GM18909 (cell line): ENCODE measurements at regions not wholly inside any gene's neighbourhood (a gene's known extent, or its start where the extent isn't known, plus 50 kb on each side); places are given as distances from the start of the nearest gene placed in this dataset.

ENCODE experiments used
- ATAC-seq: cut with Tn5 transposase; IDR thresholded peaks from one replicate; pipeline ENCODE4 v1.9.1; 2021; ENCODE audit warnings: mild to moderate bottlenecking; ENCODE audit not compliant: unreplicated experiment, poor library complexity

- ATAC-seq: no peak
Measured at GRCh38 chr18:75529394-75529793, 101.9 kb upstream of the SMIM21 start.

GRCh38 chr18:75527848-75528685 is 100.6 kb upstream of the SMIM21 start:
- ATAC-seq: no peak

GRCh38 chr18:75526038-75526437 is 98.5 kb upstream of the SMIM21 start:
- ATAC-seq: no peak

DNA sequence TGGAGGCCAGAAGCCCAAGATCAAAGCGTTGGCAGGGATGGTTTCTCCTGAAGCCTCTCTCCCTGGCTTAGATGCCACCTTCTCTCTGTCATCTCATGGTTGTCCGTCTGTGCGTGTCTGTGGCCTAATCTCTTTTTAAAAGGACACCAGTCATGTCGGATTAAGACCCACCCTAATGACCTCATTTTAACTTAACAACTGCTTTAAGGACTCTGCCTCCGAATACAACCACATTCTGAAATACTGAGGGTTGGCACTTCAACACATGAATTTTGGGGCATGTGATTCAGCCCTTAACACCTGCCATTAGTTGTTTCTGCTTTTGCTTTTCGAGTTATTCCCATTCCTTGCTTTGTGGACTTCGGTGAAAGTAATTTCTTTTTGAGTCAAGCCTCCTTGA is 97.8 kb upstream of the SMIM21 start:
- no peak for ATAC-seq

DNA sequence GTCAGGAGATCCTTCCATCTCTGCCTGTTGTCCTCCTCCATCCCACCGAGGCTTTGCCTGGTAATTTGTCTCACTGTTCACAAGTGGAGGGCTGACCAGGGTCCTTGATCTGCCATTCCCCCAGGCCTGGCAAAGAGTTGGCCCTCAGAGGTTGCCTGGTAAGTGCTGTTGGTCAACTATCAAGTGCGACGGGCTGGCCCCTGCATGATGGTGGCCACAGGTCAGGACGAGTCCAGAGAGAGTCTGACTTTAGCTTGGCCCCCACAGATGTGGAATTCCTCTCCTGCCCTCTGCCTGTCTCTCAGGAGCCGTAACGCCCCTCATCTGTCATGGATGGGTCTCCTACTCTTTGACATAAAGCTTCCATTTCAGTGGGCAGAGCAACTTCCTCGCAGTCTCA is 97.3 kb upstream of the SMIM21 start:
- ATAC-seq: no peak

DNA sequence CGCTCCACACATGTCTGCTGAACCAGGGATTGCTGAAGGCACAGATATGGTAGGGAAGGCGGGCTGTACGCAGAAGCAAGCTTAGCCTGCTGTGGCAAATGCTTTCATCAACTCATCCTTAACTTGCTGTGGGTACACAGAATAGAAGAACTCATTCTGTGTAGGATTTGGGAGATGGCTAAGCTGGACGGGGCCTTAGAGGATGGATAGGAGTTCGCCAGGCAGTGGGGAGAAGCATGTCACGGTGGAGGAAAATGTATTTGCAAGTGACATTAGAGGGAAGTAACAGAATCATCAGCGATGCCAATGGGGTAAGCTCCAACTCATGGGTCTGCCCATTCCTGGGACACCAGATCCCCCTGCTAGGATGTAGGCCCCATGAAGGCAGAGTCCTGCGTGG is 96.7 kb upstream of the SMIM21 start:
- ATAC-seq: no peak

- ATAC-seq: no peak
Measured at GRCh38 chr18:75521816-75522215, 94.3 kb upstream of the SMIM21 start.

DNA sequence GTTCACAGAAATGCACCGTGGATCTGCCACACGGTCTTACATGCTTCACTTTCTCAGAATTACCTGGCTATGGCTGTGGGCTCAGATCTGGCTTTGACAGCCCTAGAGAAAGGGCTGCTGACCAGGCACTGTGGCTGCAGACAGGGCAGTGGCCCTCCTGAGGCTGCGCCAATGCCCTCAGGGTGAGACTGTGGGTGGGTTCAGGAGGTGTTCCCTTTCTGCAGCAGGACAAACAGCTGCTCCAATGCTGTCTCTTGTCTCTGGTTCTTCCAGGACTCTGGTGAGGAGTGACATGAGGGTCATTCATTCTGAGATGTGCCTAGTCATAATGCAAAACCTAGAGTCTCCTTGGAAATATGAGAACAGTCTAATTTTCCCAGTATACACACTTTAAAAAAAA is 90.5 kb upstream of the SMIM21 start:
- ATAC-seq: no peak

DNA sequence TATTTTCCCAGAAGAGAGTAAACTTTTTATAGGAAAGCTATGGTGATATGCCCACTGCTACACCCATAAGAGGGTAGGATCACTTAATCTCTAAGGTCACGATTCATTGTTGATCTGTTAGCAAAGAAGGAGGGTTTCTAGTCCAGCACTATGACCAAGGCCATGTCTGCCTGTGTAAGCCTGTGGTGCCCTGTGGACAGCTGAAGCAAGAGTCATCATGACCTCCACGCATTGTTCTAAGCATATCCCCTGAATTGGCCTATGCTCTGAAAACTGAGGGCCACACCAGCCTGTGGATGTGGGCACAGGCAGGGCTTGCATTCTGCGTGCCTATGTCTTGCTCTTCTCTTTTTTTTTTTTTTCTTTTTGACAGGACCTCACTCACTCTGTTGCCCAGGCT is 89.8 kb upstream of the SMIM21 start:
- ATAC-seq: no peak

GRCh38 chr18:75507636-75508035 is 80.1 kb upstream of the SMIM21 start:
- no peak for ATAC-seq

- no peak for ATAC-seq
Measured at GRCh38 chr18:75506913-75507312, 79.4 kb upstream of the SMIM21 start.

DNA sequence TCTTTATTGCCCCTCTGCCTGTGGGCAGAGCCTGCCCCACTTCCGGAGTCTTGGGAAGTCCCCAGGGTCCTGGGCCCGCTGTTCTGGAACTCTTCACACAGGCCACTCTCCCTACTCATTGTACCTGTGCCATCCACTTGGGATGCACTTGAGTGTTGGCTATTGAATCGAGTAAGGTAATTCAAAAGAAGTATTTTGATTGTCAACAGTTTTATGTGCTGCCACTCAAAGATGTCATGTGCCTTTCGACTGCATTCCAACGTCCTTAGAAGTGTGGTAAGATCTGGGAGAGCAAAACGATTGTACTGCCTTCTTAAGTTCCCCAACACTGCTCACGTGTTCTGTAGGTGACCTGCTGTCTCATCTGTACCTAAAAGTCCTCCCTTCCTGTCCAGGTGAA is 77.0 kb upstream of the SMIM21 start:
- no peak for ATAC-seq

DNA sequence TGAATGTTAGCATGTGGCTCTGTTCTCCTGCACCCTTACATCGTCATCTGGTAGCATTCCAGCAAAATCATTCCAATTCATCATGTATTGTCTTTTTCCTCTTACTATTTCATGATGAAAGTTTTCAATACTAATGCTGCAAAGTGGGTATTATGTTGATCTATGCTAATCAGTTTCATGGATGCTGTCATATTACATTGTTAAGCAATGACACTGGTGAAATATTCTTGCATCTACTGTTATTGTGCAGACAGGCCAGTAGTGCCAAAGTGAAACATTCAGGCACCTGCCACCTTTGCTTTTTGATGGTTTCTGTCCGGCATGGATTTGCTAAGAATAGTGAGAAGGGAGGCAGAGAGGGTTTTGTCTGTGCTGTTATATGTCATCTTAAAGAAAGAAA is 76.1 kb upstream of the SMIM21 start:
- ATAC-seq: no peak

DNA sequence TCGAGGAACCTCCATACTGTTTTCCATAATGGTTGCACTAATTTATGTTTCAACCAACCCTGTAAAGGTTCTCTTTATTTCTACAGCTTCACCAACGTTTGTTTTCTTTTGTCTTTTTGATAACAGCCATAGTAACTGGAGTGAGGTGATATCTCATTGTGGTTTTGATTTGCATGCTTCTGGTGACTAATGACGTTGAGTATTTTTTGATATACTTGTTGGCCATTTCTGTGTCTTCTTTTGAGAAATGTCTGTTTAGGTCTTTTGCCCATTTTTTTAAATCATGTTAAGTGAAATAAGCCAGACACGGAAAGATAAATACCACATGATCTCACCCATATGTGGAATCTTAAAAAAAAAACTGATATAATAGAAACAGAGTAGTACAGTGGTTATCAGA is 74.8 kb upstream of the SMIM21 start:
- no peak for ATAC-seq

GRCh38 chr18:75500545-75500944 is 73.0 kb upstream of the SMIM21 start:
- ATAC-seq: no peak

DNA sequence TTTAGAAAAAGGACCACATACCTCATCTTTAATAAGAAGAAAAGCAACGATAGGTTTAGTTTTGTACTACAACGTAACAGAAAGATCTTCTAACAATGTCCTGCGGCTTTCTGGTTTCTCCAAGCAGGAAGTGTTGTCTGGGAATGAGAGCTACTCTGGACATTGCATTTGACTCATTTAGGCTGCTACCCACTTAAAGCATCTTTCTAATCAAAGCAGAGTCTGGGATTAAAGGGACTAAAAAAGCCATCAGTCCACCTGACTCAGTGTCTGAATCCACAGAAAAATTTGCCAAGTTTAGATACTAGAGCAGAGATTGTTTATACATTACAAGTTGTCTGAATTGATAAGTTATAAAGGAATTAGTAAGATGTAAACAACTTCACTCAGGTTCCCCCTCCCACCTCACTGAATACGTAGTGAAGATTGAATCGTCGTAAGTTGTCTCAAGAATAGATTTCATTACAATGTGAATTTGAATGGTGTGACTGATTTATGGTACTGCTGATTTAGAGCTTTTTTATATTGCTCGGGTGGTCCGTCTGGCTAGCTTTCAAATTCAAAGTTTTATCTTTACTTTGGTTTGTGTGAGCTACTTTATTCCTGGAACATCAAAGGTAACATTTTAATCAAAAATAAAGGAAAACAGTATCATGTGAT is 70.2 kb upstream of the SMIM21 start:
- ATAC-seq: no peak

GRCh38 chr18:75496151-75496550 is 68.6 kb upstream of the SMIM21 start:
- ATAC-seq: no peak

- no peak for ATAC-seq
Measured at GRCh38 chr18:75492852-75493251, 65.3 kb upstream of the SMIM21 start.

GRCh38 chr18:75491361-75491760 is 63.9 kb upstream of the SMIM21 start:
- no peak for ATAC-seq

DNA sequence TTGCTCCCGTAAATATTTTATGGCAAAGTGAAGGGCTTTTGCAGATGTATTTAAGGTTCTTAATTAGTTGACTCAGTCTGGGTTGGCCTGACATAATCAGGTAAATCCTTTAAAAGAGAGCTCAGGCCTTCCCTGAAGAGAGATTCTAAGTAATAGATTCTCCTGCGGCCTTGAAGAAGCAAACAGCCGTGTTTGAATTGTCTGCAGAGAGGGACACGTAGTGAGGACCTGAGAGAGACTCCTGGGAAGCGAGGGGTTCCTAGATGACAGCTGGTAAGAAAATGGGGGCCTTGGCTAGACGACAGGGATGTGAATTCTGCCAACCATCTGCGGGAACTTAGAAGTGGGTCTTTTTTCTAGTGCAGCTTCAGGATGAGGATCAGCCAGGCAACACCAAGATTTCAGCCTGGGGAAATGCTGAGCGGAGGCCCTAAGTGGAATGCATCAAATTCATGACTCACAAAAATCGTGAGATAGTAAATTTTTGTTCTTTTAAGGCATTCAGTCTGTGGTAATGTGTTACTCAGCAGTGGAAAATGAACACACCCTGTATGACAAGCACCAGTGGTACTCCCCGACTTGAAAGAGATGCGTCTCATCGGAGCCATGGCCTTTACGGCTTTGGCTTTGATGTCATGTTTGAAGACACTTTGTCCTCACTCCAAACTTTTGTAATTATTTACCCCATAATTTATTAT is 62.1 kb upstream of the SMIM21 start:
- no peak for ATAC-seq

GRCh38 chr18:75483662-75484061 is 56.2 kb upstream of the SMIM21 start:
- ATAC-seq: no peak
